GM12878 (cell line): ENCODE measurements at regions not wholly inside any gene's neighbourhood (a gene's known extent, or its start where the extent isn't known, plus 50 kb on each side); places are given as distances from the start of the nearest gene placed in this dataset.

Experiments used
- ATAC-seq: fragments of 200-7000 bp; cut with Tn5 transposase; 3 replicates; pipeline ENCODE4 v1.9.1; 2020; ENCODE audit warnings: mild to moderate bottlenecking, moderate library complexity
- BruUV-seq: library from RNA; stranded (reverse); fragments of 400-500 nt; replicated peaks from 2 replicates; lab custom pipeline; 2021; lab: Mats Ljungman, UMichigan
- CTCF ChIA-PET: fragments of 300-600 bp; sonication (Branson Sonifier 250); formaldehyde crosslinking; extraction: SDS; loops from one replicate; lab custom pipeline; 2021; ENCODE audit warnings: inconsistent platforms; lab: Yijun Ruan, JAX
- POLR2A ChIA-PET: fragments of 350-600 bp; formaldehyde crosslinking; extraction: SDS; loops from one replicate; lab custom pipeline; 2021; ENCODE audit warnings: inconsistent platforms; lab: Charles Lee
- RAD21 ChIA-PET: fragments of 300-600 bp; sonication (Branson Sonifier 250); formaldehyde crosslinking; loops from one replicate; lab custom pipeline; 2023; ENCODE audit warnings: antibody characterized with exemption; ENCODE audit not compliant: unreplicated experiment; lab: Charles Lee
- SMC1A ChIA-PET: fragments of 300-600 bp; sonication (Branson Sonifier 250); formaldehyde crosslinking; loops from one replicate; lab custom pipeline; 2023; ENCODE audit not compliant: unreplicated experiment, uncharacterized antibody; lab: Charles Lee
- DNase-seq: peaks from one replicate; pipeline ENCODE4 v3.0.0-alpha.2; 2011; ENCODE audit warnings: low read depth, low spot score
- FAIRE-seq: peaks from 3 replicates; lab custom pipeline; 2011; peaks lifted over from hg19 to GRCh38; lab: Jason Lieb, UNC
- H2AFZ ChIP-seq: 2 replicates; pipeline ENCODE4 v1.6.0; 2011; ENCODE audit warnings: low read depth, low read length, control low read depth; ENCODE audit not compliant: control insufficient read depth
- H3K27ac ChIP-seq: 2 replicates; pipeline ENCODE4 v1.5.1; 2011; ENCODE audit warnings: control low read depth; ENCODE audit not compliant: control insufficient read depth, insufficient read depth
- H3K27me3 ChIP-seq, 2 experiments: replicated peaks in 1 of 2; 2 replicates each; pipeline versions ENCODE4 v1.6.0 to v1.6.1; 2011; ENCODE audit warnings: low read length in 1 of 2; ENCODE audit not compliant: control insufficient read depth in 2 of 2, insufficient read depth in 2 of 2
- H3K36me3 ChIP-seq, 2 experiments: 2 replicates each; pipeline ENCODE4 v1.5.1; 2011; ENCODE audit warnings: low read length in 1 of 2; ENCODE audit not compliant: control insufficient read depth in 2 of 2, insufficient read depth in 2 of 2
- H3K4me1 ChIP-seq: 2 replicates; pipeline ENCODE4 v1.6.1; 2011; ENCODE audit warnings: mild to moderate bottlenecking, low read length, moderate library complexity, mixed read lengths; ENCODE audit not compliant: control insufficient read depth, insufficient read depth
- H3K4me2 ChIP-seq: 2 replicates; pipeline ENCODE4 v1.6.0; 2011; ENCODE audit warnings: control low read depth; ENCODE audit not compliant: control insufficient read depth, insufficient read depth
- H3K4me3 ChIP-seq: fragments of 200-600 bp; sonication (generic); 2 replicates; pipeline ENCODE4 v1.5.1; 2016
- H3K79me2 ChIP-seq: 2 replicates; pipeline ENCODE4 v1.6.0; 2011; ENCODE audit warnings: low read length; ENCODE audit not compliant: control insufficient read depth, insufficient read depth
- H3K9ac ChIP-seq: 2 replicates; pipeline ENCODE4 v1.8.0; 2011; ENCODE audit warnings: low read length, control low read depth, mixed read lengths; ENCODE audit not compliant: control insufficient read depth, insufficient read depth
- H3K9me3 ChIP-seq: replicated peaks from 3 replicates; pipeline ENCODE4 v1.5.1; 2011; ENCODE audit warnings: mild to moderate bottlenecking, low read length; ENCODE audit not compliant: control insufficient read depth, insufficient read depth
- H4K20me1 ChIP-seq: 2 replicates; pipeline ENCODE4 v1.6.0; 2011; ENCODE audit not compliant: control insufficient read depth, insufficient read depth
- HDGF ChIP-seq: fragments of 450-650 bp; IDR thresholded peaks from 2 replicates; pipeline ENCODE4 v1.6.1; 2016; ENCODE audit warnings: antibody characterized with exemption
- NFIC ChIP-seq: IDR thresholded peaks from 2 replicates; pipeline ENCODE4 v1.6.1; 2012; ENCODE audit warnings: low read depth, mild to moderate bottlenecking, inconsistent platforms, low read length, moderate library complexity
- NRF1 ChIP-seq: conservative IDR thresholded peaks from 2 replicates; pipeline ENCODE4 v1.6.1; 2011; ENCODE audit warnings: mild to moderate bottlenecking, low read depth, low read length, improper control_type of control experiment
- SMAD1 ChIP-seq: fragments of 450-650 bp; IDR thresholded peaks from 2 replicates; pipeline ENCODE4 v1.6.1; 2018; ENCODE audit warnings: mild to moderate bottlenecking, low read depth; ENCODE audit not compliant: partially characterized antibody
- SMAD5 ChIP-seq: IDR thresholded peaks from 2 replicates; pipeline ENCODE4 v1.6.1; 2016; ENCODE audit warnings: antibody characterized with exemption, low read depth
- TCF7 ChIP-seq: IDR thresholded peaks from 2 replicates; pipeline ENCODE4 v1.6.1; 2014; ENCODE audit warnings: antibody characterized with exemption, borderline replicate concordance
- ZBED1 ChIP-seq: IDR thresholded peaks from 2 replicates; pipeline ENCODE4 v1.6.1; 2016; ENCODE audit warnings: borderline replicate concordance
- ZNF384 ChIP-seq: IDR thresholded peaks from 2 replicates; pipeline ENCODE4 v1.6.1; 2012; ENCODE audit warnings: low read depth, mild to moderate bottlenecking, low read length, improper control_type of control experiment, borderline replicate concordance
- ZNF622 ChIP-seq: fragments of 450-650 bp; IDR thresholded peaks from 2 replicates; pipeline ENCODE4 v1.6.1; 2017; ENCODE audit warnings: mild to moderate bottlenecking, inconsistent platforms
- WGBS: methylation state at CpG from one replicate; pipeline ENCODE4 v1.1.6; 2016; ENCODE audit warnings: low lambda C conversion rate; ENCODE audit not compliant: insufficient replicate concordance, insufficient coverage; ENCODE audit errors: missing lambda C conversion rate; 5-methylcytosine and 5-hydroxymethylcytosine counted together
- in situ Hi-C: fragments of 300-500 bp; cut with MboI; formaldehyde crosslinking; loops from 9 replicates; pipeline ENCODE4 v1.14.3; 2018; ENCODE audit warnings: mixed read lengths
- intact Hi-C: fragments of 100-400 bp; cut with micrococcal nuclease; formaldehyde crosslinking; loops from one replicate; pipeline ENCODE4 v1.14.2; 2022; ENCODE audit not compliant: unreplicated experiment
- TF ChIP-seq, protein P1 (sequence below): fragments of 450-650 bp; IDR thresholded peaks from 2 replicates; pipeline ENCODE4 v1.6.1; 2017; ENCODE audit warnings: mild to moderate bottlenecking
- TF ChIP-seq, protein P2 (sequence below): fragments of 450-650 bp; IDR thresholded peaks from 2 replicates; pipeline ENCODE4 v1.6.1; 2017; ENCODE audit warnings: mild to moderate bottlenecking, moderate library complexity

DNA sequence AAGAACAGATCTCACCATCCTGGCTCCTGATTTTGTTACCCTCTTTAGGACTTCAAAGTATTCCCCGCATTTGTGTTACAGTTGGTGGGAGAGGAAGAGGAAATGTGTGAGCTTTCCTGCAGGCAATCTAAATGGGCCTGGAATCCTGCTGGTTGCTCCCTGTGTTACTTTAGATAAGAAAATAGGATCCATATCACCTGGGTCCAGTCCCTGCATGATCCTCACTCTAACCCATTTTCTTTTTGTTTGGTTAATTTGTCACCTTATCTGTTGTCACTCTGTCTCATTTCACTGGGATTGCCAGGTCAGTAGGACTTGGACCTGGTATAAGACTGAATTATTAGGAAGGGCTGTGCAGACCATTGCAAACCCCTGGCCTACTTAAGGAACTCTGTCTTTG lies 175.9 kb upstream of the GJE1 start:
- no peak for ATAC-seq
- H2AFZ ChIP-seq: no peak overlapping the region
- BruUV-seq: no TSS peak
- ChIA-PET CTCF (no interaction called here), SMC1A (no interaction called here), POLR2A (no interaction called here), RAD21 (no interaction called here)
- H3K4me2 ChIP-seq: no peak overlapping the region
- in situ Hi-C loops: no loop called here
- no peak overlapping the region for H3K27ac ChIP-seq
- TF ChIP-seq, protein P1, sequence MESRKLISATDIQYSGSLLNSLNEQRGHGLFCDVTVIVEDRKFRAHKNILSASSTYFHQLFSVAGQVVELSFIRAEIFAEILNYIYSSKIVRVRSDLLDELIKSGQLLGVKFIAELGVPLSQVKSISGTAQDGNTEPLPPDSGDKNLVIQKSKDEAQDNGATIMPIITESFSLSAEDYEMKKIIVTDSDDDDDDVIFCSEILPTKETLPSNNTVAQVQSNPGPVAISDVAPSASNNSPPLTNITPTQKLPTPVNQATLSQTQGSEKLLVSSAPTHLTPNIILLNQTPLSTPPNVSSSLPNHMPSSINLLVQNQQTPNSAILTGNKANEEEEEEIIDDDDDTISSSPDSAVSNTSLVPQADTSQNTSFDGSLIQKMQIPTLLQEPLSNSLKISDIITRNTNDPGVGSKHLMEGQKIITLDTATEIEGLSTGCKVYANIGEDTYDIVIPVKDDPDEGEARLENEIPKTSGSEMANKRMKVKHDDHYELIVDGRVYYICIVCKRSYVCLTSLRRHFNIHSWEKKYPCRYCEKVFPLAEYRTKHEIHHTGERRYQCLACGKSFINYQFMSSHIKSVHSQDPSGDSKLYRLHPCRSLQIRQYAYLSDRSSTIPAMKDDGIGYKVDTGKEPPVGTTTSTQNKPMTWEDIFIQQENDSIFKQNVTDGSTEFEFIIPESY: no peak
- no peak for TF ChIP-seq HDGF
- TF ChIP-seq SMAD5: no peak
- no peak for TF ChIP-seq NRF1
- no peak for TF ChIP-seq ZBED1
- no peak for TF ChIP-seq NFIC
- TF ChIP-seq, protein P2, sequence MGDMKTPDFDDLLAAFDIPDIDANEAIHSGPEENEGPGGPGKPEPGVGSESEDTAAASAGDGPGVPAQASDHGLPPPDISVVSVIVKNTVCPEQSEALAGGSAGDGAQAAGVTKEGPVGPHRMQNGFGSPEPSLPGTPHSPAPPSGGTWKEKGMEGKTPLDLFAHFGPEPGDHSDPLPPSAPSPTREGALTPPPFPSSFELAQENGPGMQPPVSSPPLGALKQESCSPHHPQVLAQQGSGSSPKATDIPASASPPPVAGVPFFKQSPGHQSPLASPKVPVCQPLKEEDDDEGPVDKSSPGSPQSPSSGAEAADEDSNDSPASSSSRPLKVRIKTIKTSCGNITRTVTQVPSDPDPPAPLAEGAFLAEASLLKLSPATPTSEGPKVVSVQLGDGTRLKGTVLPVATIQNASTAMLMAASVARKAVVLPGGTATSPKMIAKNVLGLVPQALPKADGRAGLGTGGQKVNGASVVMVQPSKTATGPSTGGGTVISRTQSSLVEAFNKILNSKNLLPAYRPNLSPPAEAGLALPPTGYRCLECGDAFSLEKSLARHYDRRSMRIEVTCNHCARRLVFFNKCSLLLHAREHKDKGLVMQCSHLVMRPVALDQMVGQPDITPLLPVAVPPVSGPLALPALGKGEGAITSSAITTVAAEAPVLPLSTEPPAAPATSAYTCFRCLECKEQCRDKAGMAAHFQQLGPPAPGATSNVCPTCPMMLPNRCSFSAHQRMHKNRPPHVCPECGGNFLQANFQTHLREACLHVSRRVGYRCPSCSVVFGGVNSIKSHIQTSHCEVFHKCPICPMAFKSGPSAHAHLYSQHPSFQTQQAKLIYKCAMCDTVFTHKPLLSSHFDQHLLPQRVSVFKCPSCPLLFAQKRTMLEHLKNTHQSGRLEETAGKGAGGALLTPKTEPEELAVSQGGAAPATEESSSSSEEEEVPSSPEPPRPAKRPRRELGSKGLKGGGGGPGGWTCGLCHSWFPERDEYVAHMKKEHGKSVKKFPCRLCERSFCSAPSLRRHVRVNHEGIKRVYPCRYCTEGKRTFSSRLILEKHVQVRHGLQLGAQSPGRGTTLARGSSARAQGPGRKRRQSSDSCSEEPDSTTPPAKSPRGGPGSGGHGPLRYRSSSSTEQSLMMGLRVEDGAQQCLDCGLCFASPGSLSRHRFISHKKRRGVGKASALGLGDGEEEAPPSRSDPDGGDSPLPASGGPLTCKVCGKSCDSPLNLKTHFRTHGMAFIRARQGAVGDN: no peak
- no peak for TF ChIP-seq TCF7
- no peak for TF ChIP-seq SMAD1
- TF ChIP-seq ZNF384: no peak
- TF ChIP-seq ZNF622: no peak
- no peaks in the 10 kb centered on the region for H4K20me1 ChIP-seq
- no peaks in the 10 kb centered on the region for H3K27me3 ChIP-seq
- no peak for DNase-seq
- no peaks in the 10 kb centered on the region for H3K4me1 ChIP-seq
- WGBS: 93% methylated on average over 1 of the region's 1 CpG
- H3K9ac ChIP-seq: no peak overlapping the region
- intact Hi-C loops: no loop called here
- H3K9me3 ChIP-seq: peaks cover 1% of the 10 kb centered on the region; the same call in 1 of the 3 replicates
- no peak for FAIRE-seq
- H3K4me3 ChIP-seq: no peak overlapping the region
- H3K36me3 ChIP-seq: no peaks in the 10 kb centered on the region
- no peaks in the 10 kb centered on the region for H3K79me2 ChIP-seq
